Activated naive CD4-positive, alpha-beta T cell (primary cell): ENCODE measurements at regions not wholly inside any gene's neighbourhood (a gene's known extent, or its start where the extent isn't known, plus 50 kb on each side); places are given as distances from the start of the nearest gene placed in this dataset.
"Not testable (repeated sequence)": the region's sequence is repeated elsewhere in the genome, so short reads cannot be mapped to it uniquely, and the experiment has no call there.

ENCODE experiments used
- DNase-seq, 4 experiments: peaks; one replicate each; lab custom pipeline; 2025; lab: John Stamatoyannopoulos, UW

GRCh38 chr2:118464546-118465265 lies 376.4 kb downstream of the INSIG2 start:
- no peak for DNase-seq

DNA sequence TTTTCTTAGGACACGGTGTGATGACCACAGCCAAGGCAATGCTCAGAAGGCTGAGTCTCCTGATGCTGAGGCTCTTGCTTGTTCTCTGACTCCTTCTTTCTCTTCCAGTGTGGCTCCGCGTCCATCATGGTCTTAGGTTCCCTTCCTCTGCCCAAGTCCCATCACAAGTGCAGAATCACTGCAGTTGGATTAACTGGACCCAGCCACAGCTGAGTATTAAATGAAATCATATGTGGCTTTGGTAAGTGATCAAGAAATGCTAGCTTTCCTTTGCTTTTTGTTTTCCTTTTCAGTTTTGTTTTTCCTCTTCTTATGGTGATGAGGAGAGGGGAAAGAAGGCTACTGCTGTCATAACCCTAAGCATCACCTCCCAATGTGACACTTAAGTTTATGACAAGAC lies 375.8 kb downstream of the INSIG2 start:
- DNase-seq: no peak

- DNase-seq: no peak
These were observed 372.2 kb downstream of the INSIG2 start for GRCh38 chr2:118460425-118460824.

DNA sequence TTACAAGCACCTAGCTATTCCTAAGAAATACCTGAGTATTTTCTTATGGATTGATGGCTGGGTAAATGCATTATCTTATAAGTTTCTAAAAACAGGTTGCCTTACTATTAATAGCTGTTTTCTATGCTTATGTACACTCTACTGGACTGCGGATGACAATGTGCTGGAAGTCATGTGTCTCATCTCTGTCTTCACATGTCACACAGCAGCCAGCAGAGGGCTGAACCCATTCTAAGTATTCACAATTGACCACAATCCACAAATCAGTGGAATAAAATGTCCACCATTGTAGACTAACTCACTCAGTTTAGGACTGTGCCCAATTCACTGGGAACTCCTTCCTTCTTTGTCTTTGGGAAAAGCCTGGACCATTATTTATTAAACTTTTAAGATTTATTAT lies 371.2 kb downstream of the INSIG2 start:
- no peak for DNase-seq

GRCh38 chr2:118457951-118458350 lies 369.7 kb downstream of the INSIG2 start:
- DNase-seq: no peak

- no peak for DNase-seq
These were observed 361.1 kb downstream of the INSIG2 start for GRCh38 chr2:118449401-118449800.

DNA sequence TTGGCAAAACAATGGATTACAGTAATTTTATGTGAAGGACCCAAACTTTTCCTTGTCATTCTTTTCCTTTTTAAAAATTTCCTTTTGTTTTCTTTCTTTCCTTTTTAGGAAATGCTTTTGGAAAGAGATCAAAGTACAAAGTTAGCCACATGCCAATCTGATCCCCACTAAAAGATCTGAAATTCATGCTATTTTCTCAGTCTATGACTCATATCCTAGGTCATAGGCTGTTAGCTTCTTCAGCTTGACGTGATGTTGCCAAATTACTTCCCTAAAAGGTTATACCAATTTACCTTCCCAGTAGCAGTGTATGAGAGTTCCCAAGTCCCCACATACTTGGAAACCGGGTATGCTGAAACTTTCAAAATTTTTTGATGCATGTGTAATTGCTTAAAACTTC lies 355.3 kb downstream of the INSIG2 start:
- no peak for DNase-seq

DNA sequence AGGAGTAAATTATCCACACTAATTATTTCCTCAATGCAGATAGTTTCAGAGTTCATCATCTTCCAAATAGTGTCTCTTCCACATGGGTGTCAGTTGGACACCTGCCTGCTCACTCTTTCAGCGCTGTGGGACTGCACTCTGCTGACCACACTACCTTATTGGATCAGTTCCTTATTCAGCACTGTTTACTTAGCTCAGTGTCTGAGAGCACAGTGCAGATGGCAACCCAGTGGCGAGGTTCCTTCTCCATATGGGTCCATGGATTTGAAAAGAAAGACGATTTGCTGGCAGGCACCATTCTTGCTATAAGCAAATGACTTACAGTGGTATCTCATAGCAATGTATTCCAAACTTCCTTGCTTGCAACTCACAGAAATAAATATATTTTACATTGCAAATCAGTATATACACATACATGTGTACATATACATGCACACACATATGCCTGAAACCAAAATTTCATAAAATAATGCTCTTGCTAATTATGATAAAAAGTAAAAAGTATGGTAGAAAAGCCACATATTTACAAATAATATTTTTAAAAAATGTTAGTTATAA lies 354.8 kb downstream of the INSIG2 start:
- DNase-seq: no peak

DNA sequence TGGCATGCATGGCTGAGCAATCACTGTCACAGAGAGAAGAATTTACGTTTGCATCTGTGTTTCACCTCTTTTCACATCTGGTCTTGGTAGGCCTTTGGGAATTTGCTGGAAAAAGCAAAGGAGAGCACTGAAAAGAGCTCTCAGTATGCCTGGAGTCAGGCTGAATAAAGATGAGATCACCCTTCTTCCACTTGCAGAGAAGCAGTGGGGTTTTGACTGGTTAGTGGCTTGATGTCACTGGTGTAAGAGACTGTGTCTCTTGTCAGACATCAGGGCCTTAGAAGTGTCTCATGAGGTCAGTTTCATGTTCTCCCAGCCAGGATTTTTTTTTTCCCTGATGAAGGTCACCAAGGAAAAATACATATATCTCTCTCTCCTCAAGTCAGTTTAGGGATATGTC lies 353.8 kb downstream of the INSIG2 start:
- no peak for DNase-seq

GRCh38 chr2:118440404-118441098 lies 352.3 kb downstream of the INSIG2 start:
- no peak for DNase-seq

DNA sequence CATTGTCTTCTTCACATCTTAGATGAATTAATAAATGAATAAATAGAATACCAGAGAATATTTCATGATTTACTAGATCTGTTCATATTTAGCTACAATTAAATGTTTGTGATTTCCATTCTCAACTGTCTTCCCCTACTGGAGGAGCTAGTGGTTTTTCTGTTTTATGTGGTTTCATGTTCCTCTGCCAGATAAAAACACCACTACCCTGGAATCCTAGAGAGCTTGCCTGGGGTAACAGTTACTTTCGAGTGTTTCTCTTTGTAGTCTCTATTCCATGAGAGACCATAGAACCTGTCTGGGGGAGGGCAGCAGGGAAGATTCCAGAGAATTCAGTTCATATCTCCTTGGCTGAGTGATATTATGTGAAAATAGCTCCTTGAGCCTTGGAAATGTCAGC lies 349.2 kb downstream of the INSIG2 start:
- DNase-seq: no peak

DNA sequence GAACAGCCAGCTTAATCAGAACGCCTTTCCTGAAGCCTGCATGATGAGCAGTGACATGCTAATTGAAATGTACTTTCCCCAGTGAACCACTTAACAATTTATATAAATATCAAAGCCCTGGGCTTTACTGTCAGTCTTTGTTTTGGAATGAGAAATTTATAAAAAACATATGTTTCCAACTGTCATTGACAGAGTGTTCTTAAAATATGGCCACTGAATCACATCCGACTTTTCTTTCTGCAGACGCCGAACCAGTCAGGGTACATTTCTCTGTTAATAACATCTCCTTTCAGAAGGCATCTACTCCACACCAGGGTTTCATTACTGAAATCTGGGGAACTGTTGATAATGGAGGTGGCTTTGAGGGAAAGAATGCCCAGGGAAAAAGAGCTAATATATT lies 343.7 kb downstream of the INSIG2 start:
- DNase-seq: no peak

GRCh38 chr2:118431586-118431985 lies 343.3 kb downstream of the INSIG2 start:
- DNase-seq: no peak

GRCh38 chr2:118431165-118431517 lies 342.9 kb downstream of the INSIG2 start:
- DNase-seq: no peak

DNA sequence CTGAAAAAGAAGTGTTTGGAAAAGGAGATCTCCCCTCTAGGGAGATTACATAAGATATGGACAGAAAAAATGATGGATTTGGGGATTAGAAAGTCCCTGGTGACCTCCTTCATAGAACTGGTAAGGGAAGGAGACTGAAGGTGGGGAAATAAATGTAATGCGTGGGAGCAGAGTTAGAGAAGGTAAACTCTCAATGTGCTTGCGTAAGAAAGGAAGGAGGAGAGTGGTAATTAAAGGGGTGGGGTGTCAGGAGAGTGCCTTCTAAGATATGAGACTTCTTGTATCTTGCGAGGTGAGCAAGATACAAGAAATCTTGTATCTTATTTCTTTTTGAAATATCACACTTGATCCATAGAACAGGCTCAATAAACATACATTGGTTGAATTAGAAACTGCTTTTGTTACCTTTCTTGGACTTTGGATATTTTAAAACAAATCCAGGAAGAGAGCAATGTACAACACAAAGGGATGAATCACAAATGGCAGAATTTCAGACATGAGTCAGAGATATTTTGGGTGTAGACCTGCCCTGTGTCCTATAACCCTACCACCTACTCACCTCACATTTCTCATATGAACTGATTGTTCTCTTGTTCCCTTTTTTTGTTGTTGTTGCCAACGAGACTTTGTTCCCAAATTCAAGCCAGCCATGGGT lies 342.4 kb downstream of the INSIG2 start:
- DNase-seq: no peak

- no peak for DNase-seq
These were observed 336.9 kb downstream of the INSIG2 start for GRCh38 chr2:118425191-118425590.

DNA sequence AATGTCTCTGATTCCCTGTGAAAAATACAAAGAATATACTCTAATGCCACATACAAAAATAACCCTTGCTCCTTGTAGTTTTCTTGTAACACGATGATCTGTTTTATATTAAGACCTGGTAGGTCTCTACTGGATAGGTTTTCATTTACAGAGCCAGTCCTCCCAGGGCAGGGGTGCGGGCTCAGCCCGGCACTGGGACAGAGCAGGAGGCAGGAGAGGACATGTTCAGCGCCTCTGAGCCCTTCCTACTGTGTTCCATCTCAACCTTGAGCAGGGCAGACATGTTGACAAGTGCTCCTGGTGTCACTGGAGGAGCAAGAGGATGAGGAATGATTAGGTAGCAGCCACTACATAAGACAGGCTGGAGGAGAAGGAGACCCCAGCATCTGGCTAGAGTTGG lies 335.5 kb downstream of the INSIG2 start:
- no peak for DNase-seq

DNA sequence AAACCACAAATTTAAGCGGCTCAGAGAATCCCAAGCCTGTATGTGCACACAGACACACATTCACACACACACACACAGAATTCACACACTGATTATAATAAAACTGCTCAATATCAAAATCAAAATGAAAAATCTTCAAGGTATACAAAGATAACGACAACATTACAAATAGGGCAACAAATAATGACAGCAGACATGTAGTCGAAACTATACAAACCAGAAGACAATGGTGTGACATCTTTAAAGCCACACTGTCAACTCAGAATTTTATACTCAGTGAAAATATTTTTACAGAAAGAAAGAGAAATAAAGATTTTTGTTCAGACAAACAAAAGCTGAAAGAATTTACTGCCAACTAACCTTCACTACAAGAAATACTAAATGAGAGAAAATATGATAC lies 333.4 kb downstream of the INSIG2 start:
- no peak for DNase-seq

GRCh38 chr2:118417406-118418120 lies 329.3 kb downstream of the INSIG2 start:
- no peak for DNase-seq

GRCh38 chr2:118415186-118415585 lies 326.9 kb downstream of the INSIG2 start:
- DNase-seq: not testable (repeated sequence)

- DNase-seq: no peak
These were observed 315.6 kb downstream of the INSIG2 start for GRCh38 chr2:118403658-118404451.

GRCh38 chr2:118388771-118389170 lies 300.5 kb downstream of the INSIG2 start:
- DNase-seq: no peak
